ENCODE measurements at regions not wholly inside any gene's neighbourhood (a gene's known extent, or its start where the extent isn't known, plus 50 kb on each side); places are given as distances from the start of the nearest gene placed in this dataset.

DNA sequence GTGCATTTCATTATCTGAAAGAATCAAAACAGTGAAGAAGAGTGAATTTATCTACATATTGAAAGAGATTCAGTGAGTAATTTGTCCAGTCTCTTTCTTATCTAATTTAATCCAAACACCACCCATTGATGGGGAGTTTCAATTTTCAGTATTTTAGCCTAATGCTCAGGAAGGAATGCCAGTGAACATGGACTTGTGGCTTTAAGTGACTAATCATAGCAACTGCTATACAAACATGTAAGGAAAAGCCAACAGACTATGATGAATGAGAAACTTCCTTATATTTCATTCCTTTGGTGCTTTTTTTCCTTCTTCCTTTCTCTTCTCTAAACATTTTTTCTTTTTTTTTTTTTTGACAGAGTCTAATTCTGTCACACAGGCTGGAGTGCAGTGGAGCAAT, 885.8 kb downstream of the KCNJ2 start:
- Histone ChIP-seq H3K36me3 (ENCODE audit: control insufficient read depth, low read depth, low read length) (no peaks in the 10 kb centered on the region), H3K9ac (ENCODE audit: low read length) (no peak overlapping the region), H3K4me1 (ENCODE audit: control insufficient read depth, low read depth, low read length) (no peaks in the 10 kb centered on the region), H3K27me3 (ENCODE audit: control insufficient read depth, insufficient read depth, low read length) (no peaks in the 10 kb centered on the region), H3K27ac (ENCODE audit: low read length) (no peak overlapping the region), H3K9me3 (ENCODE audit: control insufficient read depth, low read depth, low read length) (no peaks in the 10 kb centered on the region), H3K4me3 (ENCODE audit: low read length) (no peak overlapping the region)

GRCh38 chr17:71057448-71057847, 888.1 kb downstream of the KCNJ2 start:
- no peaks in the 10 kb centered on the region for H3K27me3 ChIP-seq (ENCODE audit: control insufficient read depth, insufficient read depth, low read length)
- no peaks in the 10 kb centered on the region for H3K36me3 ChIP-seq (ENCODE audit: control insufficient read depth, low read depth, low read length)
- H3K27ac ChIP-seq (ENCODE audit: low read length): no peak overlapping the region
- H3K9ac ChIP-seq (ENCODE audit: low read length): no peak overlapping the region
- H3K4me1 ChIP-seq (ENCODE audit: control insufficient read depth, low read depth, low read length): no peaks in the 10 kb centered on the region
- H3K4me3 ChIP-seq (ENCODE audit: low read length): no peak overlapping the region
- no peaks in the 10 kb centered on the region for H3K9me3 ChIP-seq (ENCODE audit: control insufficient read depth, low read depth, low read length)

DNA sequence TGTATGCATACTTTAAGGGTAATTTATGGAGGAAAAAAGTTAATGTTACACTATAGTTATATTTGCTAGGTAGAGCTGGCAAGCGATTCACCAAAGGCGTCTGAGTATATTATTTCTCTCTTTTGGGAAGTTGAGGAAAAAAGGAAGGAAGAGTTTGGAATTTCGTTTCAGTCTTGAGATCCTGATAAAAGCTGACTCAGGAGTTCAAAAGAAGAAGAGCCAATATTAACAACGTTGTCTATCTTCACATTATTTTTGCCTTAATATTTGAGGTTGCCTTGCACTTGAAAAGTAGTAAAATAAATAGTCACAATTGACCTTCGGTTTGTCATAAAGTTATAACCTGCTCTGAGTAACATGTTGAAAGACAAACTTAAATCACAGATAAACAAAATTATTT, 888.6 kb downstream of the KCNJ2 start:
- Histone ChIP-seq H3K4me1 (ENCODE audit: control insufficient read depth, low read depth, low read length) (no peaks in the 10 kb centered on the region), H3K36me3 (ENCODE audit: control insufficient read depth, low read depth, low read length) (no peaks in the 10 kb centered on the region), H3K9me3 (ENCODE audit: control insufficient read depth, low read depth, low read length) (no peaks in the 10 kb centered on the region), H3K4me3 (ENCODE audit: low read length) (no peak overlapping the region), H3K27me3 (ENCODE audit: control insufficient read depth, insufficient read depth, low read length) (no peaks in the 10 kb centered on the region), H3K9ac (ENCODE audit: low read length) (no peak overlapping the region), H3K27ac (ENCODE audit: low read length) (no peak overlapping the region)

DNA sequence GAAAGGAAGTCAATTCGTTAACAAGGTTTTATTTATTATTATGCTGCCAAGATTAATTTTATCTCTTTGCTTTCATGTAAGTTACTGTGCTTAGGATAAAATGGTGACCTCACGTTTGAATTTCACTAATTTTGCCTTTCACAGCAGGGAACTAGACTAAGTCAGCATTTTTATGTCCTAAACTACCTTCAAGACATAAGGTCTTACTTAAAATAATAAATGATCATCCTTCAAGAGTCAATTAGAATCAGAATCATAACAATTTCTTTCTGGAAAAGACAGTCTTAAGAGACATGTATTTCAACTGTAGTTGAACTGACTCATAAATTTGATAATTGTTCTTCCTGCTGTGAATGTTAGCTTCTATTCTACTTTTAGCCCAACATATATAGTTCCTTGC, 893.8 kb downstream of the KCNJ2 start:
- no peaks in the 10 kb centered on the region for H3K4me1 ChIP-seq (ENCODE audit: control insufficient read depth, low read depth, low read length)
- no peaks in the 10 kb centered on the region for H3K9me3 ChIP-seq (ENCODE audit: control insufficient read depth, low read depth, low read length)
- H3K9ac ChIP-seq (ENCODE audit: low read length): no peak overlapping the region
- H3K27ac ChIP-seq (ENCODE audit: low read length): no peak overlapping the region
- H3K4me3 ChIP-seq (ENCODE audit: low read length): no peak overlapping the region
- H3K36me3 ChIP-seq (ENCODE audit: control insufficient read depth, low read depth, low read length): no peaks in the 10 kb centered on the region
- H3K27me3 ChIP-seq (ENCODE audit: control insufficient read depth, insufficient read depth, low read length): no peaks in the 10 kb centered on the region

DNA sequence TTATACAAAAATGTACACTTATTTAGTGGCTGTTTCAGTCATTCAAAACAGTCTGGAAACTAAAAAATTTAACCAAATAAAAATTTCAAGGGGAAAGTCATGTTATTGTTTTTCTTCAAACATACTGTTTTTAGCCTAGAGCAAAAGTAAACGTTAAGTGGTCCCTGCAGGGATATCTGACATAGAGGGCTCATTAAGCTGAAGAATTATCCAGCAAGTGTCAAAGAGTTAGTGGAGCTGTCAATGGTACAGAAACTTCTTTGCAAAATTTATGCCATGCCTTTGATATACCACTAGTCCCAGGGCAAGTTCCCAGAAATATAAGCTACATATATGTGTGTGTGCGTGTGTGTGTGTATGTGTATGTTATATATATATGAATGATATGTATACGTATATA, 894.2 kb downstream of the KCNJ2 start:
- Histone ChIP-seq H3K27ac (ENCODE audit: low read length) (no peak overlapping the region), H3K4me3 (ENCODE audit: low read length) (no peak overlapping the region), H3K9me3 (ENCODE audit: control insufficient read depth, low read depth, low read length) (no peaks in the 10 kb centered on the region), H3K4me1 (ENCODE audit: control insufficient read depth, low read depth, low read length) (no peaks in the 10 kb centered on the region), H3K36me3 (ENCODE audit: control insufficient read depth, low read depth, low read length) (no peaks in the 10 kb centered on the region), H3K27me3 (ENCODE audit: control insufficient read depth, insufficient read depth, low read length) (no peaks in the 10 kb centered on the region), H3K9ac (ENCODE audit: low read length) (no peak overlapping the region)

- no peak overlapping the region for H3K27ac ChIP-seq (ENCODE audit: low read length)
Measured at GRCh38 chr17:71067669-71068407, 898.5 kb downstream of the KCNJ2 start.

DNA sequence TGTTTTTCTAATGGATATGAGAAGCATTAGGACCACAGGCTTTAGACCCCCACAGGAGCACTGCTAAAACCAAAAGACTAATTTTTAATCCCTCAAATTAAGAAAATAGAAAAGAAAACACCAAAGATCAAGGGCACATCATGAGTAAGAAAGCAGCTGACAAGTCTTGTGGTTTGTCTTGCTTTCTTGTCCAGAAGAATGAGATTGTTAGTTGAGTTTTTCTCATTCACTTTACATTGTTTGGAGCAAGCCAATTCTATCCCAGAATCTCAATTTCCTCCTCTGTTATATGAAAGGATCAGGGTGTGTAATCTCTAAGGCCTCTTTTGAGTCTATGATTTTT, 899.0 kb downstream of the KCNJ2 start:
- Histone ChIP-seq H3K9ac (ENCODE audit: low read length) (no peak overlapping the region), H3K4me3 (ENCODE audit: low read length) (no peak overlapping the region), H3K9me3 (ENCODE audit: control insufficient read depth, low read depth, low read length) (no peaks in the 10 kb centered on the region), H3K4me1 (ENCODE audit: control insufficient read depth, low read depth, low read length) (no peaks in the 10 kb centered on the region), H3K27me3 (ENCODE audit: control insufficient read depth, insufficient read depth, low read length) (no peaks in the 10 kb centered on the region), H3K27ac (ENCODE audit: low read length) (no peak overlapping the region), H3K36me3 (ENCODE audit: control insufficient read depth, low read depth, low read length) (no peaks in the 10 kb centered on the region)

More at GRCh38 chr17:71067669-71068407, 898.5 kb downstream of the KCNJ2 start:
- Histone ChIP-seq H3K27me3 (ENCODE audit: control insufficient read depth, insufficient read depth, low read length) (no peaks in the 10 kb centered on the region), H3K4me1 (ENCODE audit: control insufficient read depth, low read depth, low read length) (no peaks in the 10 kb centered on the region), H3K4me3 (ENCODE audit: low read length) (no peak overlapping the region), H3K9ac (ENCODE audit: low read length) (no peak overlapping the region), H3K36me3 (ENCODE audit: control insufficient read depth, low read depth, low read length) (no peaks in the 10 kb centered on the region), H3K9me3 (ENCODE audit: control insufficient read depth, low read depth, low read length) (no peaks in the 10 kb centered on the region)

DNA sequence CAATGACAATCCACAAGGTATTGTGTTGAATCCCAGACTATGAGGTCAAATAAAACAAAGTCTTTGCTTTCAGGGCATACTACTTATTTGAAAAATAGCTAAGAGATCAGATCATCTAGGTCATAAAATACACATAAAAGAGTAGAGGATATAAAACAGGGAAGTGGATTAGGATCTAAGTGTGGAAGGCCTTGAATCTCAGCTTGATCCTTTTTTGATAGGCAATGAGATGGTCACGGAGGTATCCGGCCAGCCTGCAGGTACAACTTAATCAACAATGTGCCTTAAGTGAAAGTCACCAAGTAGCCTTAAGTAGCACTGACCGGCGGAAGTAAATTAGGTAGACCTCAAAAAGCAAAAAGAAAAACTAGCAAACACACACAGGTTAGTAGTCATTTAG, 901.7 kb downstream of the KCNJ2 start:
- no peak overlapping the region for H3K27ac ChIP-seq (ENCODE audit: low read length)
- no peaks in the 10 kb centered on the region for H3K9me3 ChIP-seq (ENCODE audit: control insufficient read depth, low read depth, low read length)
- H3K4me1 ChIP-seq (ENCODE audit: control insufficient read depth, low read depth, low read length): no peaks in the 10 kb centered on the region
- no peak overlapping the region for H3K9ac ChIP-seq (ENCODE audit: low read length)
- H3K27me3 ChIP-seq (ENCODE audit: control insufficient read depth, insufficient read depth, low read length): no peaks in the 10 kb centered on the region
- no peaks in the 10 kb centered on the region for H3K36me3 ChIP-seq (ENCODE audit: control insufficient read depth, low read depth, low read length)
- no peak overlapping the region for H3K4me3 ChIP-seq (ENCODE audit: low read length)

DNA sequence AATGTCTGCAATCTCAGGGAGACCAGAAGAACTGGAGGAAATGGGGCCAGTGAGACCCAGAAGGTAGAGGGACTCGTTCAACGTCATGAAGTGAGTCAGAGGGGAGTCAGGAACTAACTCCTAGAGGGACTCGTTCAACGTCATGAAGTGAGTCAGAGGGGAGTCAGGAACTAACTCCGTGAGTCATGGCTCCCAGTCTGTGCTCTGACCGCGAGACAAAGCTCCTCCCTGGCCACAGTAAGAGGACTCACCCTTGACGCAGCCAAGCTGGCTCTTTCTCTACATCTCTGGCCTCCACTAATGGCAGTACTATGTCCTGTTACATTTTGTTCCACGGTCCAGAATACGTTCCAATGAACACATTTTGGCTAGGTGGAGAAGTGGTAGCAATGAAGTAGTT, 902.5 kb downstream of the KCNJ2 start:
- Histone ChIP-seq H3K4me3 (ENCODE audit: low read length) (no peak overlapping the region), H3K27me3 (ENCODE audit: control insufficient read depth, insufficient read depth, low read length) (no peaks in the 10 kb centered on the region), H3K9me3 (ENCODE audit: control insufficient read depth, low read depth, low read length) (no peaks in the 10 kb centered on the region), H3K36me3 (ENCODE audit: control insufficient read depth, low read depth, low read length) (no peaks in the 10 kb centered on the region), H3K4me1 (ENCODE audit: control insufficient read depth, low read depth, low read length) (no peaks in the 10 kb centered on the region), H3K27ac (ENCODE audit: low read length) (no peak overlapping the region), H3K9ac (ENCODE audit: low read length) (no peak overlapping the region)

GRCh38 chr17:71080937-71081336, 911.6 kb downstream of the KCNJ2 start:
- Histone ChIP-seq H3K36me3 (ENCODE audit: control insufficient read depth, low read depth, low read length) (no peaks in the 10 kb centered on the region), H3K9ac (ENCODE audit: low read length) (no peak overlapping the region), H3K27me3 (ENCODE audit: control insufficient read depth, insufficient read depth, low read length) (no peaks in the 10 kb centered on the region), H3K4me3 (ENCODE audit: low read length) (peak overlapping the region; percentile 31), H3K27ac (ENCODE audit: low read length) (no peak overlapping the region), H3K9me3 (ENCODE audit: control insufficient read depth, low read depth, low read length) (no peaks in the 10 kb centered on the region), H3K4me1 (ENCODE audit: control insufficient read depth, low read depth, low read length) (peaks cover 13% of the 10 kb centered on the region)

GRCh38 chr17:71081666-71082065, 912.3 kb downstream of the KCNJ2 start:
- Histone ChIP-seq H3K27ac (ENCODE audit: low read length) (no peak overlapping the region), H3K27me3 (ENCODE audit: control insufficient read depth, insufficient read depth, low read length) (no peaks in the 10 kb centered on the region), H3K4me1 (ENCODE audit: control insufficient read depth, low read depth, low read length) (peaks cover 13% of the 10 kb centered on the region), H3K4me3 (ENCODE audit: low read length) (peak overlapping the region; percentile 31), H3K9me3 (ENCODE audit: control insufficient read depth, low read depth, low read length) (no peaks in the 10 kb centered on the region), H3K36me3 (ENCODE audit: control insufficient read depth, low read depth, low read length) (no peaks in the 10 kb centered on the region), H3K9ac (ENCODE audit: low read length) (no peak overlapping the region)

- Histone ChIP-seq H3K27ac (ENCODE audit: low read length) (no peak overlapping the region), H3K27me3 (ENCODE audit: control insufficient read depth, insufficient read depth, low read length) (no peaks in the 10 kb centered on the region), H3K9me3 (ENCODE audit: control insufficient read depth, low read depth, low read length) (no peaks in the 10 kb centered on the region), H3K36me3 (ENCODE audit: control insufficient read depth, low read depth, low read length) (no peaks in the 10 kb centered on the region), H3K4me3 (ENCODE audit: low read length) (no peak overlapping the region), H3K4me1 (ENCODE audit: control insufficient read depth, low read depth, low read length) (peaks cover 13% of the 10 kb centered on the region), H3K9ac (ENCODE audit: low read length) (no peak overlapping the region)
Measured at GRCh38 chr17:71084219-71084618, 914.9 kb downstream of the KCNJ2 start.

Measured in iPS-18a (cell line).